ENCODE measurements at regions not wholly inside any gene's neighbourhood (a gene's known extent, or its start where the extent isn't known, plus 50 kb on each side); places are given as distances from the start of the nearest gene placed in this dataset.

GRCh38 chr14:86237733-86238132 is 707.8 kb downstream of the FLRT2 start:
- TF ChIP-seq CTCF (IDR thresholded peaks at IDR 0.05) (no peak), POLR2A (IDR thresholded peaks at IDR 0.05) (no peak)

Measured in thyroid gland (tissue), 4 donors.